ENCODE measurements at regions not wholly inside any gene's neighbourhood (a gene's known extent, or its start where the extent isn't known, plus 50 kb on each side); places are given as distances from the start of the nearest gene placed in this dataset.
"Not testable (repeated sequence)": the region's sequence is repeated elsewhere in the genome, so short reads cannot be mapped to it uniquely, and the experiment has no call there.

GRCh38 chr4:158963282-158963681 lies 139.6 kb upstream of the RAPGEF2 start:
- H3K27ac ChIP-seq (ENCODE audit: insufficient read depth, low read depth, low read length); dilution Hi-C loops (cut with MboI; ENCODE audit: extremely low pct_ligation_motif_present, low sequenced_read_pairs); FAIRE-seq; H3K9ac ChIP-seq (replicated peaks; ENCODE audit: extremely low read depth, insufficient read depth, low read length); H3K9me1 ChIP-seq (replicated peaks; ENCODE audit: control insufficient read depth, extremely low read depth, insufficient read depth, low read length); H3K36me3 ChIP-seq (ENCODE audit: control insufficient read depth in 2 of 2, extremely low read depth in 1 of 2, insufficient read depth in 2 of 2, low read length in 2 of 2); H3K9me3 ChIP-seq (replicated peaks; ENCODE audit: control insufficient read depth, insufficient read depth, low read length); H3K79me2 ChIP-seq (ENCODE audit: control insufficient read depth, insufficient read depth, low read length); intact Hi-C loops (cut with micrococcal nuclease); H3K27me3 ChIP-seq (ENCODE audit: control insufficient read depth in 2 of 2, insufficient read depth in 2 of 2, low read length in 2 of 2); H3K4me3 ChIP-seq (replicated peaks in 1 of 3; ENCODE audit: insufficient read depth in 1 of 3, low read depth in 1 of 3, low read length in 3 of 3); BruUV-seq (replicated peaks); DNase-seq (ENCODE audit: low read depth, low spot score); H3K4me2 ChIP-seq (ENCODE audit: insufficient read depth, low read length); POLR2A ChIA-PET; H4K20me1 ChIP-seq (replicated peaks; ENCODE audit: control insufficient read depth, extremely low read depth, insufficient read depth, low read length); H2AFZ ChIP-seq (ENCODE audit: low read depth, low read length); H3K4me1 ChIP-seq (ENCODE audit: control insufficient read depth, extremely low read depth, insufficient read depth, low read length): not testable (repeated sequence)
- CTCF ChIA-PET, result interaction anchor here (0.9 to 1.1 kb wide), 2 partner anchors 40 to 112 kb away, joined by 3 read pairs; no protein-coding TSS in a partner anchor

- no peak for FAIRE-seq
- Histone ChIP-seq H3K4me2 (ENCODE audit: insufficient read depth, low read length) (no peak overlapping the region), H3K79me2 (ENCODE audit: control insufficient read depth, insufficient read depth, low read length) (no peaks in the 10 kb centered on the region), H3K9ac (replicated peaks; ENCODE audit: extremely low read depth, insufficient read depth, low read length) (no peak overlapping the region), H3K4me3 (replicated peaks in 1 of 3; ENCODE audit: insufficient read depth in 1 of 3, low read depth in 1 of 3, low read length in 3 of 3) (no peak overlapping the region), H3K27ac (ENCODE audit: insufficient read depth, low read depth, low read length) (no peak overlapping the region), H4K20me1 (replicated peaks; ENCODE audit: control insufficient read depth, extremely low read depth, insufficient read depth, low read length) (no peaks in the 10 kb centered on the region), H3K9me3 (replicated peaks; ENCODE audit: control insufficient read depth, insufficient read depth, low read length) (no peaks in the 10 kb centered on the region), H3K4me1 (ENCODE audit: control insufficient read depth, extremely low read depth, insufficient read depth, low read length) (no peaks in the 10 kb centered on the region), H3K9me1 (replicated peaks; ENCODE audit: control insufficient read depth, extremely low read depth, insufficient read depth, low read length) (no peaks in the 10 kb centered on the region), H3K27me3 (ENCODE audit: control insufficient read depth in 2 of 2, insufficient read depth in 2 of 2, low read length in 2 of 2) (no peaks in the 10 kb centered on the region), H2AFZ (ENCODE audit: low read depth, low read length) (no peak overlapping the region), H3K36me3 (ENCODE audit: control insufficient read depth in 2 of 2, extremely low read depth in 1 of 2, insufficient read depth in 2 of 2, low read length in 2 of 2) (no peaks in the 10 kb centered on the region)
- DNase-seq (ENCODE audit: low read depth, low spot score), result no peak
- TF ChIP-seq JUN (IDR thresholded peaks at IDR 0.05; ENCODE audit: borderline replicate concordance, insufficient read depth, insufficient read length, low read depth) (no peak), MYC (IDR thresholded peaks at IDR 0.05; ENCODE audit: low read depth, low read length) (no peak), CTCF (IDR thresholded peaks at IDR 0.05; ENCODE audit: extremely low read depth in 1 of 2, insufficient read depth in 1 of 2, low read depth in 1 of 2, low read length in 2 of 2) (no peak), GATA2 (IDR thresholded peaks at IDR 0.05; ENCODE audit: insufficient read depth, insufficient read length, low read depth, low read length) (no peak), MAX (IDR thresholded peaks at IDR 0.05; ENCODE audit: insufficient read depth, insufficient read length) (no peak), FOS (IDR thresholded peaks at IDR 0.05; ENCODE audit: borderline replicate concordance, insufficient read depth, low read length) (no peak), POLR2AphosphoS5 (IDR thresholded peaks at IDR 0.05; ENCODE audit: insufficient read depth, low read depth, low read length) (no peak), POLR2A (IDR thresholded peaks at IDR 0.05; ENCODE audit: low read depth, low read length) (no peak), EZH2 (IDR thresholded peaks at IDR 0.05; ENCODE audit: borderline replicate concordance, low read depth, low read length, severe bottlenecking) (no peak)
- POLR2A ChIA-PET, result no interaction called here
- intact Hi-C loops (cut with micrococcal nuclease) (no loop called here), dilution Hi-C loops (cut with MboI; ENCODE audit: extremely low pct_ligation_motif_present, low sequenced_read_pairs) (no loop called here)
- no TSS peak for BruUV-seq (replicated peaks)
- CTCF ChIA-PET, result interaction anchor here (0.9 to 1.1 kb wide), 2 partner anchors 39 to 113 kb away, joined by 3 read pairs; no protein-coding TSS in a partner anchor
Measured at GRCh38 chr4:158964114-158964727, 138.7 kb upstream of the RAPGEF2 start.
